ENCODE measurements at regions not wholly inside any gene's neighbourhood (a gene's known extent, or its start where the extent isn't known, plus 50 kb on each side); places are given as distances from the start of the nearest gene placed in this dataset.

DNA sequence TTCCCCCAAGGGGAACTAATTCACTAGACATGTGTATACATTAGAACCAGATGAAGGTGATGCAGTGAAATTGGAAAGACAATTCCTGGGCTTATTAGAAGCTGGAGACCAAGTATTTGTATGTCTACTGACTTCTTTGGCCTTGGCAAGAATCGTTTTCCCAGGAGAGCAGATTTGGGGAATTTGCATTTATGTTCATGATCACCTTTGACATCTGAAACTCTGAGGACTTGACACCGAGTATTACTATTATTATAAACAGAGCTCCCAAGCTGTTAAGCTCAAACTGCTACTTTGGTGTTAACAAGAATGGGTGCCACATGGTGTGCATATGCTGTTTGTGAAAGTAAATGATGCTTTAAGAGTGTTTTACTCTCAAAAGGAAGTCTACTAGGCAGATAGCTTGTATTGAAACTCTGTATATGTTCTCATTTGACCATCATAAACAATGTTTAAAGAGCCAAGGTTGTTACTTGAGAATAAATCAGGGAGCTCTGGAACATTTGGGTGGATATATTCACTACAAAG, 519.8 kb upstream of the GOLIM4 start:
- Mint-ChIP-seq H3K9me3 (ENCODE audit: low read depth) (no peaks in the 10 kb centered on the region), H3K36me3 (no peaks in the 10 kb centered on the region), H3K4me1 (no peaks in the 10 kb centered on the region), H3K4me3 (no peak overlapping the region), H3K27me3 (no peaks in the 10 kb centered on the region), H3K27ac (no peak overlapping the region)
- DNase-seq (no peak), ATAC-seq (no peak)
- CTCF ChIA-PET, result no interaction called here

- no peak overlapping the region for H3K27ac Mint-ChIP-seq
- ATAC-seq (no peak), DNase-seq (no peak)
- H3K4me1 Mint-ChIP-seq, result no peaks in the 10 kb centered on the region
- CTCF ChIA-PET, result no interaction called here
- H3K27me3 Mint-ChIP-seq, result no peaks in the 10 kb centered on the region
- peaks cover 4% of the 10 kb centered on the region for H3K9me3 Mint-ChIP-seq (ENCODE audit: low read depth)
- no peak overlapping the region for H3K4me3 Mint-ChIP-seq
- no peaks in the 10 kb centered on the region for H3K36me3 Mint-ChIP-seq
Measured at GRCh38 chr3:168613151-168613550, 517.4 kb upstream of the GOLIM4 start.

GRCh38 chr3:168612671-168613070, 516.9 kb upstream of the GOLIM4 start:
- no peak overlapping the region for H3K4me3 Mint-ChIP-seq
- DNase-seq, result no peak
- H3K4me1 Mint-ChIP-seq, result no peaks in the 10 kb centered on the region
- H3K9me3 Mint-ChIP-seq (ENCODE audit: low read depth), result peaks cover 4% of the 10 kb centered on the region
- no peak for ATAC-seq
- CTCF ChIA-PET, result no interaction called here
- H3K36me3 Mint-ChIP-seq, result no peaks in the 10 kb centered on the region
- no peak overlapping the region for H3K27ac Mint-ChIP-seq
- H3K27me3 Mint-ChIP-seq, result no peaks in the 10 kb centered on the region

DNA sequence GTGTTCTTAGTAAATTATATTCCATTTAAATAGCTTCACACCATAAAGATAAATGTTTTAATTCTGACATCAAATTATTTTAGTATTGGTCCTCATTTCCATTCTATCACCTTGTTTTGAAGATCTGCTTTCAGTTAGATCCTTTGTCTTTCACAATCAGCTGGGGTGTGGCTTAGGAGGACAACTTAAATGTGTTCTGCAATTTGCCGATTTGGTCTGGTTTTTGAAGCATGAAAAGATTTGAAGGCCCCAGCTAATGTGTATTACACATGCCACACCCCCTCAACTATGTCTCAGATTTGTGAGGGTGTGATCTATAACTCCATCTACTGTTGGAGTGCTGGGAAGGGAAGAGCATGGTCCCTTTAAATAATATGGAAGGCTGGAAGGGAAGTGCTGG, 516.1 kb upstream of the GOLIM4 start:
- peaks cover 4% of the 10 kb centered on the region for H3K9me3 Mint-ChIP-seq (ENCODE audit: low read depth)
- DNase-seq (no peak), ATAC-seq (no peak)
- H3K27me3 Mint-ChIP-seq, result no peaks in the 10 kb centered on the region
- CTCF ChIA-PET, result no interaction called here
- H3K27ac Mint-ChIP-seq, result no peak overlapping the region
- no peaks in the 10 kb centered on the region for H3K4me1 Mint-ChIP-seq
- H3K36me3 Mint-ChIP-seq, result no peaks in the 10 kb centered on the region
- no peak overlapping the region for H3K4me3 Mint-ChIP-seq

GRCh38 chr3:168608926-168609325, 513.2 kb upstream of the GOLIM4 start:
- Mint-ChIP-seq H3K27me3 (no peaks in the 10 kb centered on the region), H3K36me3 (no peaks in the 10 kb centered on the region), H3K27ac (no peak overlapping the region), H3K4me3 (no peak overlapping the region), H3K9me3 (ENCODE audit: low read depth) (peaks cover 4% of the 10 kb centered on the region), H3K4me1 (no peaks in the 10 kb centered on the region)
- CTCF ChIA-PET, result no interaction called here
- no peak for DNase-seq
- no peak for ATAC-seq

GRCh38 chr3:168604767-168605166, 509.0 kb upstream of the GOLIM4 start:
- ATAC-seq, result no peak

DNA sequence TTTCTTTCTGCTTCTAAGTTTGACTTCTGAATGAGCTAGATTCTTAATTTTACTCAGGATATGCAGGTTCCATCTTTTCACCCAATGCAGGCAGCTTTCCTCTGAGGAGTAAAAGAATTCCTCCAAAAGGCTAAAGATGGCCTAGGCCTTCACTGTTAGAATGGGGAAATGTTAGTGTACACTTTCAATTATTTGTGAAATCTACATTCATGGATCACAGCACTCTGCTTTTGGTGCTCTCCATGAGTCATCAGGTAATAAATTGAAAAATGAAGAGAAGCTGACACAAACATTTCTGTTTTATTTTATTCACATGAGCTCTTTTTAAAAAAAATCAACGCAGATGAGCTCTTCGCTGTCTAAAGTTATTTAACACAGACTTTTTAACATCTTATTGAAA, 502.5 kb upstream of the GOLIM4 start:
- Mint-ChIP-seq H3K4me1 (no peaks in the 10 kb centered on the region), H3K9me3 (ENCODE audit: low read depth) (no peaks in the 10 kb centered on the region), H3K36me3 (no peaks in the 10 kb centered on the region), H3K27me3 (no peaks in the 10 kb centered on the region), H3K27ac (no peak overlapping the region), H3K4me3 (no peak overlapping the region)
- CTCF ChIA-PET, result interaction anchor here (0.6 kb wide), 1 partner anchor 65 kb away, joined by 3 read pairs; no protein-coding TSS in a partner anchor
- DNase-seq (no peak), ATAC-seq (no peak)

More at GRCh38 chr3:168604767-168605166, 509.0 kb upstream of the GOLIM4 start:
- Mint-ChIP-seq H3K27ac (no peak overlapping the region), H3K36me3 (no peaks in the 10 kb centered on the region), H3K9me3 (ENCODE audit: low read depth) (peaks cover 2% of the 10 kb centered on the region), H3K4me3 (no peak overlapping the region), H3K4me1 (no peaks in the 10 kb centered on the region), H3K27me3 (no peaks in the 10 kb centered on the region)
- CTCF ChIA-PET, result no interaction called here
- no peak for DNase-seq

DNA sequence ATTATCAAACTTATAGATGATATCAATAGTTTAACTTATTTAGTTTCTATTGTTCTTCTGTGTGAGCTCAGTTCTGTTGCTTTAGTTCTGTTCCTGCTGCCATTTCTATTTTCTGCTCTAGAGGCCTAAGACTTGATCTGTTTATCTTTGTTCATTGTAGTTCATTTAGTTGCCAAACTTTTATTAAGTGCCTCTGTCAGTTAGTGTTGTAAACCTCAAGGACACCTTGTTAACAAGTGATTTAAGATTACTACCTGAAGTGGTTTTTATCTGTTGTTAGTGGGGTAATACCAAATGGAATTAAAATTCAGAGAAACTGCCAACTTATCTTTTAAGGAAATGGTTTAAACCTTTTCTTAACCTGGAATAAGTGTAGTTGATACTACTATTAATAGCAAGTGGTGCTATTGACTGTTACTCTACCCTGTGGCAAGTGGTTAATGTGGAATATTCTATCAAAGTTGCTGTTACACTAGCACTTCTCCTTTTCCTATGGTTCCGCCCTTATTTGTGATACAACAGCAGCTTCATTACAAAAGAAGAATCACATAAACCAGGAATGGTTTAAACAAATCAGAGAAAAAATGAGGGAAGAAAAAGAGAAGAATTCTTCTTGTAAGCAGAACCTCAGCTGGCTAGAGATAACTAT, 500.6 kb upstream of the GOLIM4 start:
- Mint-ChIP-seq H3K36me3 (no peaks in the 10 kb centered on the region), H3K4me1 (no peaks in the 10 kb centered on the region), H3K27ac (no peak overlapping the region), H3K4me3 (no peak overlapping the region), H3K27me3 (no peaks in the 10 kb centered on the region), H3K9me3 (ENCODE audit: low read depth) (no peaks in the 10 kb centered on the region)
- DNase-seq (no peak), ATAC-seq (no peak)
- CTCF ChIA-PET, result no interaction called here

GRCh38 chr3:168591587-168591986, 495.9 kb upstream of the GOLIM4 start:
- H3K27me3 Mint-ChIP-seq, result no peaks in the 10 kb centered on the region
- DNase-seq, result no peak
- H3K4me3 Mint-ChIP-seq, result no peak overlapping the region
- no peak overlapping the region for H3K27ac Mint-ChIP-seq
- no peak for ATAC-seq
- CTCF ChIA-PET, result no interaction called here
- no peaks in the 10 kb centered on the region for H3K36me3 Mint-ChIP-seq
- H3K9me3 Mint-ChIP-seq (ENCODE audit: low read depth), result no peaks in the 10 kb centered on the region
- no peaks in the 10 kb centered on the region for H3K4me1 Mint-ChIP-seq

GRCh38 chr3:168589376-168589775, 493.7 kb upstream of the GOLIM4 start:
- H3K9me3 Mint-ChIP-seq (ENCODE audit: low read depth), result no peaks in the 10 kb centered on the region
- DNase-seq (no peak), ATAC-seq (no peak)
- no peaks in the 10 kb centered on the region for H3K27me3 Mint-ChIP-seq
- no peak overlapping the region for H3K27ac Mint-ChIP-seq
- CTCF ChIA-PET, result no interaction called here
- H3K4me3 Mint-ChIP-seq, result no peak overlapping the region
- no peaks in the 10 kb centered on the region for H3K36me3 Mint-ChIP-seq
- H3K4me1 Mint-ChIP-seq, result no peaks in the 10 kb centered on the region

DNA sequence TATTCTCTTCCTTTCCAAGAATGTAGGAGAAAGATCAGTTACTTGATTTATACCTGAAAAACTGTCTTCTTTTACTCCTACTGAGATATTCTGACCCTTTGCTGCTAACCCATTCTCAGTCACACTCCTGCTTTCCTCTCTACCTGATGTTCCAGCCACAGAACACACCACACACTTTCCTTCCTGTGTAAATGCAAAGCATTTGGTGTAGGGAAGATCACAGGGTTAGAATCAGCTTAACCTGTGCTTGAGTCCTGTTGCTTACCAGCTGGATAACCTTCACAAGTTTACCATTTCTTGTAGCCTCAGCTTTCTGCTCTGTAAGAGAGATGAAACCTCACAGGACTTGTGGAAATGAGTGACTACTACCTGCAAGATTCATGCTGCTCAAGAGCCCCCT, 489.8 kb upstream of the GOLIM4 start:
- Mint-ChIP-seq H3K27me3 (no peaks in the 10 kb centered on the region), H3K4me1 (no peaks in the 10 kb centered on the region), H3K27ac (no peak overlapping the region), H3K4me3 (no peak overlapping the region), H3K36me3 (no peaks in the 10 kb centered on the region), H3K9me3 (ENCODE audit: low read depth) (no peaks in the 10 kb centered on the region)
- ATAC-seq (no peak), DNase-seq (no peak)
- CTCF ChIA-PET, result no interaction called here

GRCh38 chr3:168583977-168584376, 488.3 kb upstream of the GOLIM4 start:
- H3K36me3 Mint-ChIP-seq, result no peaks in the 10 kb centered on the region
- CTCF ChIA-PET, result no interaction called here

GRCh38 chr3:168582503-168582902, 486.8 kb upstream of the GOLIM4 start:
- H3K4me1 Mint-ChIP-seq, result no peaks in the 10 kb centered on the region
- H3K27me3 Mint-ChIP-seq, result no peaks in the 10 kb centered on the region
- ATAC-seq (no peak), DNase-seq (no peak)
- CTCF ChIA-PET, result no interaction called here
- no peaks in the 10 kb centered on the region for H3K9me3 Mint-ChIP-seq (ENCODE audit: low read depth)
- no peak overlapping the region for H3K27ac Mint-ChIP-seq
- no peaks in the 10 kb centered on the region for H3K36me3 Mint-ChIP-seq
- H3K4me3 Mint-ChIP-seq, result no peak overlapping the region

More at GRCh38 chr3:168583977-168584376, 488.3 kb upstream of the GOLIM4 start:
- H3K4me3 Mint-ChIP-seq, result no peak overlapping the region
- no peaks in the 10 kb centered on the region for H3K9me3 Mint-ChIP-seq (ENCODE audit: low read depth)
- no peaks in the 10 kb centered on the region for H3K27me3 Mint-ChIP-seq
- H3K4me1 Mint-ChIP-seq, result no peaks in the 10 kb centered on the region
- no peak overlapping the region for H3K27ac Mint-ChIP-seq
- no peak for ATAC-seq
- DNase-seq, result no peak

DNA sequence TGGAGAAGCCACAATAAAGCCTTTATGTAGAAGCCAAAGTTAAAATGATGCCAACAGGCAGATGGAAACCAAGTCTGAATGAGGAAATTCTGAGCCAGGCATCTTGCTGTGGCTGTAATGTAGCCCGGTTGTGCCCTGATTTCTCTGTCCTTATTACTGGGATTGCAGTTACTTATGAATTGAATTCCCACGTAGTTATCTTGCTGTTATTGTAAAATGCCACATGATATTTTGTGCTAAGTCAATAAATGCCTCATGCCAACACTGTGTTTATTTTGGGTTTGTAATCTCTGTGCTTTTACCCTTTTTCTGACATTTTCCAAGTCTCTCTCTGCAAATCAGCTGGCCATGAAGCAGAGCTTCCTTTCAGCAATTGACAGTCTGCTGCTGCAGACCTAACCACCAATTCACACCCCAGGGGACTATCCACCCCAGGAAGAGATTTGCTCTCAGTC, 486.1 kb upstream of the GOLIM4 start:
- CTCF ChIA-PET, result no interaction called here
- DNase-seq (no peak), ATAC-seq (no peak)
- Mint-ChIP-seq H3K4me3 (no peak overlapping the region), H3K27ac (no peak overlapping the region), H3K36me3 (no peaks in the 10 kb centered on the region), H3K4me1 (no peaks in the 10 kb centered on the region), H3K27me3 (no peaks in the 10 kb centered on the region), H3K9me3 (ENCODE audit: low read depth) (no peaks in the 10 kb centered on the region)

DNA sequence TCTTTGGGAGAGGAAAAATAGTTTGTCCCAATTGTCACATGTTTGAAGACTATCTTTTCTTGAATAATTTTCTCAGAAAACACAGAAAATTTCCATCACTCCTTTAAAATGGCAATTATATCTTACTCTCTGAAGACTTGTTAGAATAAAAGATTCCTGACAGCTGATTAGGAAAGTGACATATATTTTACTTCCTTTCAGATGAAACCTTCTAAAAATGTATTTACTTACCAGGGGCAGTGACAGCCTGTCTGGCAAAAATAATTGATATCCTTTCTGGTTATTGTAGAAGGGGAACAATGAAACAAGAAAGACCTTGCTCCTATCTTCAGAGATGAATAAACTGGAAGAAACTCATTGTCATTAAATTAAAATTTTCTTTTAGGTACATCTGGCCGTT, 483.3 kb upstream of the GOLIM4 start:
- H3K27ac Mint-ChIP-seq, result no peak overlapping the region

More for the DNA sequence above, 483.3 kb upstream of the GOLIM4 start:
- Mint-ChIP-seq H3K27me3 (no peaks in the 10 kb centered on the region), H3K4me1 (no peaks in the 10 kb centered on the region), H3K9me3 (ENCODE audit: low read depth) (no peaks in the 10 kb centered on the region), H3K4me3 (no peak overlapping the region), H3K36me3 (no peaks in the 10 kb centered on the region)
- DNase-seq (no peak), ATAC-seq (no peak)
- CTCF ChIA-PET, result no interaction called here
